HG02852 (cell line): ENCODE measurements at regions not wholly inside any gene's neighbourhood (a gene's known extent, or its start where the extent isn't known, plus 50 kb on each side); places are given as distances from the start of the nearest gene placed in this dataset.

Experiments
- ATAC-seq: cut with Tn5 transposase; IDR thresholded peaks from one replicate; pipeline ENCODE4 v1.9.1; 2021; ENCODE audit warnings: mild to moderate bottlenecking, moderate library complexity; ENCODE audit not compliant: unreplicated experiment

DNA sequence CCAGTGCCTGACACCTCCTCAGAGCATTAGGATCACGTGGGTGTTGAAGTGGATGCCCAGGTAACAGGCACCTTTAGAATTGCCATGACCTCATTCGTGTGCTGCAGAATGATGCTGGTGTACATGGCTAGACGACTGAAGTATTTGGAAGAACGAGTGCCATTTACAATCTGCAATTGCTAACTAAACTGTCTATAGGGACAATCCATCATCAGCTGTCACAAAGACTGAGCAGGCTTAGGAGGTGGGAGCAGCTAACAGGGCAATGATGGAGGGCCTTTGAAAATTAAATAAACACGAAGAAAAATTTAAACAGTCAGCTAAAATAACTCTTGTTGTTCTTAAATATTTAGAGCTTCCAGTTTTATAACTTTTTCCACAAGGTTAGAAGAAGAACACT lies 375.8 kb downstream of the GADD45G start:
- no peak for ATAC-seq

GRCh38 chr9:89982016-89982415 lies 377.2 kb downstream of the GADD45G start:
- ATAC-seq, result no peak

DNA sequence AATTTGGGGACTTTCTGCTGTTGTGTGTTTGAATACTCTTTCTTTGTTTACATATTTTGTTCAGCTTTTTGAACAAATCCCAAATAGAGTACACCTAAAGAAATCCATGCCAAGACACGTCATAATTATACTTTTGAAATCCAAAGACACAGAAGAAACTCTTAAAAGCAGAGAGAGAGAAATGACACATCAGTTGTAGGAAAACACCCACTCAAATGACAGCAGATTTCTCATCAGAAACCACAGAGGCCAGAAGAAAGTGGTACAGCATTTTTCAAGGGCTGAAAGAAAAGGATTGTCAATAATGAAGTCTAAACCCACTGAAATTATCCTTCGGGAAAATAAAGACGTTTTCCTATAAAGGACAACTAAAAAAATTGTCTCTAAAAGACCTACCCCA lies 378.6 kb downstream of the GADD45G start:
- ATAC-seq, result no peak

- no peak for ATAC-seq
These were observed 379.4 kb downstream of the GADD45G start for GRCh38 chr9:89984214-89984613.

DNA sequence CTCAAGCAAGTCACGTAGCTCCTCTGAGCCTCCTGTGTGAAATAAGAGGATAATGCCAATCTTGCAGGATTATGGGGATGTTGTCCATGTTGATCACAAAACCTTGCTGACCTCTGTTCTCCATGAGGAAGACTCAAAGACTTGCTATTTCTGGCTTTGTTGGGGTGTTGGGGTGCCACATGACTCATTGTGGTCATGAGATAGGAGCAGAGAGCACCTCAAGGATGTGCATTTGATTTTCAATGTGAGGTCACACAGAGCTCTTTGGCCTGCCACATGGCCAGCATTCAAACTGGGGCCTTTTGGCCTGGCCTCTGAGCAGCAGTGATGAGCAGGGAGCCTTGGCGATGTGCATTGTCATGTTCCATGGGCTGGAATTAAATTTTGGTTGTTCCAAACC lies 380.3 kb downstream of the GADD45G start:
- ATAC-seq, result no peak

GRCh38 chr9:89986190-89986589 lies 381.4 kb downstream of the GADD45G start:
- no peak for ATAC-seq

GRCh38 chr9:89988458-89988857 lies 383.6 kb downstream of the GADD45G start:
- ATAC-seq, result no peak

DNA sequence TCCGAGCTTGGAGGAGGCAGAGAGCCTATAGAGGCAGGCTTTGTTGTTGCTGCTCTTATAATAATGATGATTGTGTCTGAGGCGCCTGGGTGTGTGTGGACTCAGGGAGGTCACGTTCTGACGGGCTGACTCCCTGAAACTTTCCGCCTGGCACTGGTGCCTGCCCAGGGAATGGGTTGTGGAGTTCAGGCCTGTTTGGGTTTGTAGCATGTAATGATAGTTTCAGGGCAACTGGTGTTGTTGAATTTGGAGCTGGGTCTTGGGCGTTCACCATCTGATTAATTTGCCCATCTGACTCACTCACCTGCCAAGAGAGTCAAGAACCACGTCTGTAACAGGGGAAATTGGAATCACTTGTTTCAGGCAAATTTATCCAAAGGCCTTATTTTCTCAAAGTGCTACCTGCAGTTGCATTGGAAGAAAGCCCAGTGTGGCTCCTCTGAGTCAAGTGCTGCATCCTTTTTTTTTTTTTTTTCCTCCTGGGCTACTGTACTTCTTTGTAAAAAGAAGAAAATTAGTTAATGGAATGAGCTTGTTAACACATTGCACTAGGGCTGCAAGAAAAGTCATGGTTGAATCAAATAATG lies 386.5 kb downstream of the GADD45G start:
- no peak for ATAC-seq

DNA sequence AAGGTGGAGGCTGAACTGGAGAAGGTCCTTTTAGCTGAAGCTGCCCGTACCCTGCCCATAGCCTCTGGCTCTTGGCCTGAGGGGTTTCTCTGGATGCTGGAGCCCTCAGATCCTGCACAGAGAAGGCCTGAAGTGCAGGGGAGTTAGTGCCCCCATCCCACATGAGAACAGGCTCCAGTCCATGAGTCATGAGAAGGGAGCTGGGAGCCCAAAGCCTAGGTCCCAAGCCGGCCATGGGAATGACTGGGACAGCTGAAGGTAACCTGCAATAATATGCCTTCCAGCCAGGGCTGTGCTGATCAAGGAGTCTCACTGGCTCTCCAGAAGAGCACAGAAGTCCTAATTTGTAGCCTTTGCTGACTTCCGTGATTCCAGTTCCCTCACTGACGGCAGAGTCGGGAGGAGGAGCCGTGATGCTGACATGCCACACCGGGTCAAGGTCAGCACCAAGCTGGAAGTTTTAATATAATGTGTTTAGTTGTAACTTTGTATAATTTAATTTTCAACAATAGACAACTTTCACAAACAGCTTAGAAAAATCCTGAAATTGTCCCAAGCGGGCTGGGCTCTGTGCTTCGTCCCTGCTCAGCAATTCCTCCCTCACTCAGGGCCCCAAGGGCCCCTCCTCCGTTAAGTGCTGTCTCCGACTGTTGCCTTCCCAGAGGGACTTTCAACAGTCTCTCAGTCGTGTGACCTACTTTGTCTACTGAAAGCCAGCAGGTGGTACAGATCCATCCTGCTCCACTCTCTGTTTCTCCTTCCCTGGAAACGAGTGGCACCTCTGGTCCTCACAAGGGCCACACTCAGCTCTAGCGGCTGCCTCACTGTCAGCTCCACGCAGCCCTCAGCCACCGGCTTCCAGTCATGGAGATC lies 387.8 kb downstream of the GADD45G start:
- no peak for ATAC-seq

- ATAC-seq, result no peak
These were observed 389.1 kb downstream of the GADD45G start for GRCh38 chr9:89993678-89994630.

DNA sequence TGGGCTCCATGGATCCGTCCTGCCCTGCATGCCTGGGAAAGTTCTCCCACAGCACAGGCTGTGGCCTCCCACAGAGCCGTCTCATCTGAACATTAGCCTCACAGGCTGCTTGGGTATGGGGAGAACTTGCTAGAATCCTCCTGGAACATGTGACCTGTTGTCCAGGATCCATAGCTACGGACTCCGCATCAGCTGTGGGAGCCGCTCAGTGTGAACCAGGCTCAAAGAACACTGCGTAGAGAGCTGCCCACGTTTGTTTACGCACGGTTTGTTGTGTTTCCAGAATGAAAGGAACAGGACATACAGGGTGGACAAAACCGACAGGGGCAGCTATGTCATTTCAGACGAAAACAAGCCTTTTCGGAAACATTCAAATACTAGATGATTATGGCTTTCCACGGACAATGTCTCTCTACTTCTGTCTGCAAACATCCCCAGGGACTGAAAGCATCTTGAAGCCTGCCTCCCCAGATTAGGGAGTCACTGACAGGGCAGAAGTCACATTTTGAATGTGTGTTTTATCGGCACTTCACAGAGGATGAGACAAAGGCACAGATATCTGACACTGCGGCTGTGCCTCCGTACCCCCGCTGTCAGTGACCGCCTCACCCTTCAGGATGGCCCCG lies 390.3 kb downstream of the GADD45G start:
- no peak for ATAC-seq

DNA sequence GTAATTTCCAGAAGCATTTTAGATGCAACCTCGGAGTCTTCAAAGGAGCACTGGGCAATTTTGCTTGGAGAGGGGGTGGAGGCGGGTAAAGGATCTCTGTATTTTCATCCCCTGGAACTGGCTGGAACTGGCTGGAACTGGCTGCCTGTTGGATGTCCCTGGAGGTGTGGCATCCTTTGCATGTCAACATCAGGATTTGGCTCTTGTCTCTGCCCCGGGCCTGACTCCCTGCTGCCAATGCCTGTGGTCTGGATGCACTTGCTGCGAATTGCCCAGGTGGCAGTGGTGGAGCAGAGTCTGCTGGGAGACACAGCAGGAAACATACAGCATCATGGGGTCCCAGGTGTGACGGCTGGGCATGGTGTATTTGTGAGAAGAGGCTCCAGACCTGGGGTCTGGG lies 391.3 kb downstream of the GADD45G start:
- no peak for ATAC-seq

GRCh38 chr9:89996773-89997172 lies 392.0 kb downstream of the GADD45G start:
- no peak for ATAC-seq

DNA sequence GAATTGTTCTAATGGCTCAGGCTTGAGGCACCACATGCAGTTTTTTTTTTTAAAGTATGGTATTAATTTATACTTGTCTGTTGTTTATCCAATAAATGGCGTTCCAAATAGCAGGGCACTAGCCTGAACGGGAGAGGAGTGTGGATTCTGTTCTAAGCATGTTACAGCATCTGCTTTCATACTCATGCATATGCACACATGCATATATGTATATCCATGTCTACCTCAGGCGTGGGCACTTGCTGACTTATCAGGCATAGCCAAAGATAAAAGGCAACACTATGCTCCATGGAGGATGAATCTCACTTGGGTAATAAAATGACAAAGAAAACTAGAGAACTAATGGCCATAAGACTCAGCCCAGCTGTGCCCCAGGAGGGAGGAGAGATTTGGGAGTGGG lies 393.8 kb downstream of the GADD45G start:
- ATAC-seq, result no peak

- no peak for ATAC-seq
These were observed 394.3 kb downstream of the GADD45G start for GRCh38 chr9:89999176-89999533.

DNA sequence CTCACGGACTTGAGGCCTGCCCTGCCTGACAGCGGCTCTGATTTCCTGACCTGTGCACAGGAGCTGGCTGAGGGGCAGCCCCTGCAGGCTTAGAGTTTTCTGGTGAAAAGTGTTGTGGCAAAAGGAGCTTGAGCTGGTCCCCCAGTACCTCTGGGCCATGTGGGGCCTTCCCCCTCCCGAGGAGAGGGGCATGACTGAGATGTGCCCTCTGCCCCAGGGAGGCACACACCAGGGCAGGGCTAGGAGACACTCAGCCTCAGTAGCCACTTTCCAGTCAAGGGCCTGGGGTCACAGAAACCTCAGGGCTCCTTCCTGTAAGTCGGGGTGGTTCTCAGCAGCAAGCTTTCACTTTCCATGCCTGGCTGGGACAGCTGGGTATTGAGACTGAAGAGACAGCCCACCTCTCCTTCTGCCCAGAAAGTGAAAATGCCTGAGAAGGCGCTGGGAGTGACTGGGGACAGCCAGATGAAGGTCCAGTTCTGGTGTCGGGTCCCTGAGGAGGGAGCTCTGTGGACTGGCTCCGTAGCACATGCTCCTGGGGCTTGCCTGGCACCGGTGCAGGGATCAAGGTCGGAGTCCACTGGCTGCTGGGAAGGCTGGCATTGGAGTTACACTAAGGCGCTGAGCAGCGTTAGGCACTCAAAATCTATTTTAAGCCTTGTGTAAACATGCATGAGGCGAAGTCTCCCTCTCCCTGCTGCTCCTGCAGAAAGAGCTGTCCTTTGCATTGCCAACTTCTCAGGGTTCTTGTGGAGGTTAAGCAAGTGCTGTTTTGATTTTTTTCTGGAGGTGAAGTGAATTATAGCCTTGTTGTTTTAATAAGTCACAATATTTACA lies 394.9 kb downstream of the GADD45G start:
- peak; percentile 90 for ATAC-seq

GRCh38 chr9:90000925-90001324 lies 396.1 kb downstream of the GADD45G start:
- no peak for ATAC-seq

DNA sequence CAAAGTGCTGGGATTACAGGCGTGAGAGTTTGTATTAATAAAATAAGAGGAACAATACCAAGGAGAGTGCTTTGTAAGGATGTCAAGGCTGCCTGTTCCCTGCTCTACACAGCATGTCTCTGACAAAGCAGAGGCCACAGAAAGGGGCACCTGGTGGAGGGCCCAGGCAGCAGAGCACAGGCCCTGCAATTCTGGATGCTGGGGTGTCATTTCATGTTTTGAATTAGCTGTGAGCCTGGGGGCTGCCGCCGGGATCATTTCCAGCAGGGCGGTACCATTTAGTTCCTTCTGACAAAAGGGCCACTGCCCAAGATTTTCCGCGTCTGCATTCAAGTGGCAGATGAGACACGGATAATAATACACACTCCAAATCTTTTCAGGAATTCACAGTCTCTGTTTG lies 396.9 kb downstream of the GADD45G start:
- ATAC-seq, result no peak

GRCh38 chr9:90002397-90003271 lies 397.8 kb downstream of the GADD45G start:
- ATAC-seq, result no peak
